ENCODE measurements at regions not wholly inside any gene's neighbourhood (a gene's known extent, or its start where the extent isn't known, plus 50 kb on each side); places are given as distances from the start of the nearest gene placed in this dataset.

DNA sequence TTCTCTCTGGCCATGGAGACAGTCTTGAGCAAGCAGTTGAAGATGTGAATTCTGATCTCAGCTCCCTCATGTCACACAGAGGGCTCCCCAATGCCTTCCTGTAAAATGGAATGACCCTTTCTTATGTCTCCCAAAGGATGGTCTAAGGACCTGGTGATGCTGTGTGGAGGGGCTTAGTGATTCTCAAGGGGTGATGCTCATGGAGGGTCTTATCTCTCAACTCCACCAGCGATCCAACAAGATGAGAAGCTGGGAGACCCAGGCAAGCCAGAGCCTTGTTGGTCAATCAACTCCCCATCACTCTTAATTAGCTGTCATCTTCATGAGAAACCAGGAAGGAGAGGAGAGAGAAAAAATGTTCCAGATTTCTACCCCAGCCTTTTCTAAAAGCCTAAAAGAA, 78.0 kb upstream of the SORCS3 start:
- no CpG with 5 or more reads among the region's 1 CpG for WGBS, 2 experiments (ENCODE audit: extremely low coverage in 2 of 2, insufficient read length in 1 of 2)
- Histone ChIP-seq H3K4me3 (ENCODE audit: insufficient read depth, low read depth, low read length) (no peak overlapping the region), H3K9me3 (ENCODE audit: control insufficient read depth, insufficient read depth, low read length) (no peaks in the 10 kb centered on the region), H3K18ac (ENCODE audit: low read depth, low read length) (no peak overlapping the region), H3K9me1 (ENCODE audit: insufficient read depth, low read length) (no peaks in the 10 kb centered on the region), H3K4me1 (ENCODE audit: control insufficient read depth, insufficient read depth, low read length) (no peaks in the 10 kb centered on the region), H2AFZ (replicated peaks; ENCODE audit: low read length, poor library complexity) (no peak overlapping the region), H3K27ac (ENCODE audit: insufficient read depth, low read length) (no peak overlapping the region), H3K56ac (ENCODE audit: extremely low read depth, insufficient read depth, low read length) (no peak overlapping the region), H3K4ac (ENCODE audit: low read depth, low read length) (no peak overlapping the region), H3K9ac (ENCODE audit: low read depth, low read length) (no peak overlapping the region), H3K23ac (ENCODE audit: low read depth, low read length) (no peak overlapping the region), H4K8ac (ENCODE audit: low read depth in 2 of 2, low read length in 2 of 2) (no peak overlapping the region), H2AK9ac (replicated peaks; ENCODE audit: low read depth, low read length, poor library complexity) (no peak overlapping the region), H4K5ac (ENCODE audit: low read depth, low read length) (no peak overlapping the region), H2AK5ac (ENCODE audit: low read depth, low read length) (no peak overlapping the region), H3K36me3 (ENCODE audit: control insufficient read depth, insufficient read depth, low read length) (no peaks in the 10 kb centered on the region), H3K79me1 (ENCODE audit: low read depth in 1 of 2, low read length in 2 of 2) (no peaks in the 10 kb centered on the region), H2BK20ac (ENCODE audit: low read depth, low read length) (no peak overlapping the region), H2BK15ac (ENCODE audit: low read depth, low read length) (no peak overlapping the region), H4K91ac (ENCODE audit: insufficient read depth, low read depth, low read length) (no peak overlapping the region), H2BK120ac (ENCODE audit: low read depth, low read length) (no peak overlapping the region), H3K14ac (replicated peaks; ENCODE audit: low read depth, low read length) (no peak overlapping the region), H3K27me3 (ENCODE audit: control insufficient read depth, insufficient read depth, low read length) (no peaks in the 10 kb centered on the region), H3K4me2 (ENCODE audit: low read depth, low read length) (no peak overlapping the region), H4K20me1 (ENCODE audit: insufficient read depth, low read length) (no peaks in the 10 kb centered on the region), H2BK5ac (ENCODE audit: low read depth, low read length, poor library complexity, severe bottlenecking) (no peak overlapping the region)
- DNase-seq (no peak), ATAC-seq (ENCODE audit: low read depth) (no peak)
- intact Hi-C loops (cut with micrococcal nuclease) (no loop called here), dilution Hi-C loops (cut with HindIII; ENCODE audit: low sequenced_read_pairs, unreplicated experiment) (no loop called here), in situ Hi-C loops (cut with MboI; ENCODE audit: low sequenced_read_pairs) (no loop called here)
- ChIA-PET CTCF (no interaction called here), POLR2A (ENCODE audit: unreplicated experiment) (no interaction called here)
- TF ChIP-seq RFX5 (IDR thresholded peaks at IDR 0.05; ENCODE audit: low read depth, low read length) (no peak), RCOR1 (IDR thresholded peaks at IDR 0.05; ENCODE audit: insufficient replicate concordance, low read length) (no peak), RAD21 (IDR thresholded peaks at IDR 0.05; ENCODE audit: low read length) (no peak), MAZ (IDR thresholded peaks at IDR 0.05; ENCODE audit: borderline replicate concordance, low read depth, low read length) (no peak), NFE2L2 (IDR thresholded peaks at IDR 0.05; ENCODE audit: low read depth, low read length) (no peak), POLR2A (IDR thresholded peaks at IDR 0.05; ENCODE audit: low read depth, low read length) (no peak), MXI1 (IDR thresholded peaks at IDR 0.05; ENCODE audit: borderline replicate concordance, low read depth, low read length) (no peak), SMC3 (IDR thresholded peaks at IDR 0.05; ENCODE audit: low read depth, low read length) (no peak), CEBPB (IDR thresholded peaks at IDR 0.05; ENCODE audit: low read depth, low read length) (no peak), FOS (IDR thresholded peaks at IDR 0.05; ENCODE audit: low read depth, low read length) (no peak), BHLHE40 (IDR thresholded peaks at IDR 0.05; ENCODE audit: low read depth, low read length) (no peak), CHD1 (IDR thresholded peaks at IDR 0.05; ENCODE audit: low read depth, low read length) (no peak), MAFK (IDR thresholded peaks at IDR 0.05; ENCODE audit: low read depth, low read length) (no peak)
- TF ChIP-seq, protein P1, sequence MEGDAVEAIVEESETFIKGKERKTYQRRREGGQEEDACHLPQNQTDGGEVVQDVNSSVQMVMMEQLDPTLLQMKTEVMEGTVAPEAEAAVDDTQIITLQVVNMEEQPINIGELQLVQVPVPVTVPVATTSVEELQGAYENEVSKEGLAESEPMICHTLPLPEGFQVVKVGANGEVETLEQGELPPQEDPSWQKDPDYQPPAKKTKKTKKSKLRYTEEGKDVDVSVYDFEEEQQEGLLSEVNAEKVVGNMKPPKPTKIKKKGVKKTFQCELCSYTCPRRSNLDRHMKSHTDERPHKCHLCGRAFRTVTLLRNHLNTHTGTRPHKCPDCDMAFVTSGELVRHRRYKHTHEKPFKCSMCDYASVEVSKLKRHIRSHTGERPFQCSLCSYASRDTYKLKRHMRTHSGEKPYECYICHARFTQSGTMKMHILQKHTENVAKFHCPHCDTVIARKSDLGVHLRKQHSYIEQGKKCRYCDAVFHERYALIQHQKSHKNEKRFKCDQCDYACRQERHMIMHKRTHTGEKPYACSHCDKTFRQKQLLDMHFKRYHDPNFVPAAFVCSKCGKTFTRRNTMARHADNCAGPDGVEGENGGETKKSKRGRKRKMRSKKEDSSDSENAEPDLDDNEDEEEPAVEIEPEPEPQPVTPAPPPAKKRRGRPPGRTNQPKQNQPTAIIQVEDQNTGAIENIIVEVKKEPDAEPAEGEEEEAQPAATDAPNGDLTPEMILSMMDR (conservative IDR thresholded peaks at IDR 0.05; ENCODE audit: low read depth, low read length) = no peak
- TF ChIP-seq, protein P2, sequence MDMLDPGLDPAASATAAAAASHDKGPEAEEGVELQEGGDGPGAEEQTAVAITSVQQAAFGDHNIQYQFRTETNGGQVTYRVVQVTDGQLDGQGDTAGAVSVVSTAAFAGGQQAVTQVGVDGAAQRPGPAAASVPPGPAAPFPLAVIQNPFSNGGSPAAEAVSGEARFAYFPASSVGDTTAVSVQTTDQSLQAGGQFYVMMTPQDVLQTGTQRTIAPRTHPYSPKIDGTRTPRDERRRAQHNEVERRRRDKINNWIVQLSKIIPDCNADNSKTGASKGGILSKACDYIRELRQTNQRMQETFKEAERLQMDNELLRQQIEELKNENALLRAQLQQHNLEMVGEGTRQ (IDR thresholded peaks at IDR 0.05; ENCODE audit: low read depth, low read length) = no peak
- TF ChIP-seq, protein P3, sequence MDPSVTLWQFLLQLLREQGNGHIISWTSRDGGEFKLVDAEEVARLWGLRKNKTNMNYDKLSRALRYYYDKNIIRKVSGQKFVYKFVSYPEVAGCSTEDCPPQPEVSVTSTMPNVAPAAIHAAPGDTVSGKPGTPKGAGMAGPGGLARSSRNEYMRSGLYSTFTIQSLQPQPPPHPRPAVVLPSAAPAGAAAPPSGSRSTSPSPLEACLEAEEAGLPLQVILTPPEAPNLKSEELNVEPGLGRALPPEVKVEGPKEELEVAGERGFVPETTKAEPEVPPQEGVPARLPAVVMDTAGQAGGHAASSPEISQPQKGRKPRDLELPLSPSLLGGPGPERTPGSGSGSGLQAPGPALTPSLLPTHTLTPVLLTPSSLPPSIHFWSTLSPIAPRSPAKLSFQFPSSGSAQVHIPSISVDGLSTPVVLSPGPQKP (IDR thresholded peaks at IDR 0.05; ENCODE audit: borderline replicate concordance, low read depth, low read length) = no peak
- no TSS peak for BruUV-seq (replicated peaks)
